Neural cell (in vitro differentiated cells): ENCODE measurements at regions not wholly inside any gene's neighbourhood (a gene's known extent, or its start where the extent isn't known, plus 50 kb on each side); places are given as distances from the start of the nearest gene placed in this dataset.

Experiments
- H2AFZ ChIP-seq: fragments of 200-600, 300-800 bp; sonication (generic), shearing (Covaris generic); 2 replicates; pipeline ENCODE4 v1.6.0; 2014; ENCODE audit warnings: low read depth, mild to moderate bottlenecking, antibody characterized with exemption, low read length, moderate library complexity
- H3F3A ChIP-seq: fragments of 200-600 bp; shearing (Covaris generic); 2 replicates; pipeline ENCODE4 v1.6.1; 2016; ENCODE audit warnings: mild to moderate bottlenecking, moderate library complexity, mixed read lengths, antibody characterized with exemption, low read length; ENCODE audit not compliant: insufficient read depth, poor library complexity, severe bottlenecking
- H3K27ac ChIP-seq: fragments of 200-600, 300-800 bp; sonication (generic), shearing (Covaris generic); 2 replicates; pipeline ENCODE4 v1.5.1; 2014; ENCODE audit warnings: mild to moderate bottlenecking, low read length, moderate library complexity
- H3K27me3 ChIP-seq: fragments of 300-800, 200-600 bp; sonication (generic), shearing (Covaris generic); 2 replicates; pipeline ENCODE4 v1.6.0; 2014; ENCODE audit warnings: mild to moderate bottlenecking, low read depth, low read length, moderate library complexity; ENCODE audit not compliant: insufficient read depth
- H3K36me3 ChIP-seq: fragments of 300-800, 200-600 bp; sonication (generic), shearing (Covaris generic); 2 replicates; pipeline ENCODE4 v1.5.1; 2014; ENCODE audit warnings: mild to moderate bottlenecking, antibody characterized with exemption, low read length, moderate library complexity; ENCODE audit not compliant: insufficient read depth
- H3K4me2 ChIP-seq: fragments of 300-800, 200-600 bp; sonication (generic), shearing (Covaris generic); 2 replicates; pipeline ENCODE4 v1.6.0; 2014; ENCODE audit warnings: mild to moderate bottlenecking, low read length
- H3K4me3 ChIP-seq: fragments of 300-800, 200-600 bp; sonication (generic), shearing (Covaris generic); 2 replicates; pipeline ENCODE4 v1.5.1; 2014; ENCODE audit warnings: mild to moderate bottlenecking, low read length, moderate library complexity
- H3K79me2 ChIP-seq: fragments of 200-600 bp; shearing (Covaris generic); replicated peaks from 2 replicates; pipeline ENCODE4 v1.6.0; 2014; ENCODE audit warnings: mild to moderate bottlenecking, low read length, moderate library complexity; ENCODE audit not compliant: insufficient read depth
- H3K9ac ChIP-seq: fragments of 300-800, 200-600 bp; sonication (generic), shearing (Covaris generic); 2 replicates; pipeline ENCODE4 v1.6.1; 2016; ENCODE audit warnings: mild to moderate bottlenecking, low read length, mixed read lengths
- H3K9me2 ChIP-seq: fragments of 200-600 bp; shearing (Covaris generic); 2 replicates; pipeline ENCODE4 v1.6.1; 2016; ENCODE audit warnings: mild to moderate bottlenecking, low read length, mixed read lengths; ENCODE audit not compliant: insufficient read depth
- H3K9me3 ChIP-seq: fragments of 200-600, 300-800 bp; sonication (generic), shearing (Covaris generic); 2 replicates; pipeline ENCODE4 v1.6.1; 2016; ENCODE audit warnings: mild to moderate bottlenecking, mixed run types, low read length, moderate library complexity, mixed read lengths
- H4K20me1 ChIP-seq: fragments of 200-600 bp; shearing (Covaris generic); 2 replicates; pipeline ENCODE4 v1.6.1; 2016; ENCODE audit warnings: mild to moderate bottlenecking, mixed run types; ENCODE audit not compliant: insufficient read depth
- EP300 ChIP-seq: fragments of 450-650 bp; conservative IDR thresholded peaks from 2 replicates; pipeline ENCODE4 v1.6.1; 2014; ENCODE audit warnings: antibody characterized with exemption, mild to moderate bottlenecking, moderate library complexity; ENCODE audit not compliant: poor library complexity, severe bottlenecking
- EZH2 ChIP-seq: fragments of 200-600, 300-800 bp; shearing (Covaris generic), sonication (generic); IDR thresholded peaks from 2 replicates; pipeline ENCODE4 v1.6.1; 2014; ENCODE audit warnings: antibody characterized with exemption, low read length, borderline replicate concordance, mild to moderate bottlenecking; ENCODE audit not compliant: insufficient read depth, poor library complexity, severe bottlenecking
- MXI1 ChIP-seq: fragments of 450-650 bp; conservative IDR thresholded peaks from 2 replicates; pipeline ENCODE4 v1.6.1; 2014; ENCODE audit warnings: antibody characterized with exemption, mild to moderate bottlenecking; ENCODE audit not compliant: poor library complexity, severe bottlenecking
- POLR2AphosphoS5 ChIP-seq: IDR thresholded peaks from 2 replicates; pipeline ENCODE4 v1.6.1; 2012
- RAD21 ChIP-seq: fragments of 450-650 bp; conservative IDR thresholded peaks from 2 replicates; pipeline ENCODE4 v1.6.1; 2014; ENCODE audit warnings: antibody characterized with exemption, mild to moderate bottlenecking, moderate library complexity
- REST ChIP-seq: IDR thresholded peaks from 2 replicates; pipeline ENCODE4 v1.6.1; 2012; ENCODE audit warnings: borderline replicate concordance
- SMC3 ChIP-seq: fragments of 450-650 bp; conservative IDR thresholded peaks from 2 replicates; pipeline ENCODE4 v1.6.1; 2014; ENCODE audit warnings: antibody characterized with exemption, mild to moderate bottlenecking, moderate library complexity; ENCODE audit not compliant: poor library complexity
- TAF1 ChIP-seq: IDR thresholded peaks from 2 replicates; pipeline ENCODE4 v1.6.1; 2012; ENCODE audit warnings: low read depth
- TF ChIP-seq, protein P1 (sequence below): fragments of 450-650 bp; IDR thresholded peaks from 2 replicates; pipeline ENCODE4 v1.5.1; 2014; ENCODE audit warnings: antibody characterized with exemption, mild to moderate bottlenecking, moderate library complexity; ENCODE audit not compliant: poor library complexity, severe bottlenecking

GRCh38 chr18:51645607-51646006 lies 448.1 kb upstream of the MEX3C start:
- no peak overlapping the region for H3K4me3 ChIP-seq
- H2AFZ ChIP-seq: no peak overlapping the region
- TF ChIP-seq POLR2AphosphoS5 (no peak), SMC3 (no peak), MXI1 (no peak), EP300 (no peak), RAD21 (no peak), EZH2 (no peak), TAF1 (no peak), REST (no peak)
- TF ChIP-seq, protein P1, sequence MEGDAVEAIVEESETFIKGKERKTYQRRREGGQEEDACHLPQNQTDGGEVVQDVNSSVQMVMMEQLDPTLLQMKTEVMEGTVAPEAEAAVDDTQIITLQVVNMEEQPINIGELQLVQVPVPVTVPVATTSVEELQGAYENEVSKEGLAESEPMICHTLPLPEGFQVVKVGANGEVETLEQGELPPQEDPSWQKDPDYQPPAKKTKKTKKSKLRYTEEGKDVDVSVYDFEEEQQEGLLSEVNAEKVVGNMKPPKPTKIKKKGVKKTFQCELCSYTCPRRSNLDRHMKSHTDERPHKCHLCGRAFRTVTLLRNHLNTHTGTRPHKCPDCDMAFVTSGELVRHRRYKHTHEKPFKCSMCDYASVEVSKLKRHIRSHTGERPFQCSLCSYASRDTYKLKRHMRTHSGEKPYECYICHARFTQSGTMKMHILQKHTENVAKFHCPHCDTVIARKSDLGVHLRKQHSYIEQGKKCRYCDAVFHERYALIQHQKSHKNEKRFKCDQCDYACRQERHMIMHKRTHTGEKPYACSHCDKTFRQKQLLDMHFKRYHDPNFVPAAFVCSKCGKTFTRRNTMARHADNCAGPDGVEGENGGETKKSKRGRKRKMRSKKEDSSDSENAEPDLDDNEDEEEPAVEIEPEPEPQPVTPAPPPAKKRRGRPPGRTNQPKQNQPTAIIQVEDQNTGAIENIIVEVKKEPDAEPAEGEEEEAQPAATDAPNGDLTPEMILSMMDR: no peak
- no peak overlapping the region for H3K9ac ChIP-seq
- H3K27me3 ChIP-seq: no peaks in the 10 kb centered on the region
- no peaks in the 10 kb centered on the region for H3K9me2 ChIP-seq
- H3F3A ChIP-seq: no peaks in the 10 kb centered on the region
- no peaks in the 10 kb centered on the region for H3K79me2 ChIP-seq
- H3K4me2 ChIP-seq: no peak overlapping the region
- H3K9me3 ChIP-seq: no peaks in the 10 kb centered on the region
- no peak overlapping the region for H3K27ac ChIP-seq
- H3K36me3 ChIP-seq: no peaks in the 10 kb centered on the region
- H4K20me1 ChIP-seq: no peaks in the 10 kb centered on the region

GRCh38 chr18:51647346-51647745 lies 449.9 kb upstream of the MEX3C start:
- H3K9me3 ChIP-seq: no peaks in the 10 kb centered on the region
- H4K20me1 ChIP-seq: no peaks in the 10 kb centered on the region
- no peaks in the 10 kb centered on the region for H3F3A ChIP-seq
- H2AFZ ChIP-seq: no peak overlapping the region
- H3K79me2 ChIP-seq: no peaks in the 10 kb centered on the region
- H3K4me3 ChIP-seq: no peak overlapping the region
- H3K27me3 ChIP-seq: no peaks in the 10 kb centered on the region
- no peak for TF ChIP-seq RAD21
- TF ChIP-seq SMC3: no peak
- TF ChIP-seq TAF1: no peak
- no peak for TF ChIP-seq EZH2
- TF ChIP-seq REST: no peak
- TF ChIP-seq MXI1: no peak
- TF ChIP-seq, protein P1: no peak
- TF ChIP-seq POLR2AphosphoS5: no peak
- TF ChIP-seq EP300: no peak
- H3K36me3 ChIP-seq: no peaks in the 10 kb centered on the region
- no peak overlapping the region for H3K4me2 ChIP-seq
- no peak overlapping the region for H3K27ac ChIP-seq
- H3K9me2 ChIP-seq: no peaks in the 10 kb centered on the region
- H3K9ac ChIP-seq: no peak overlapping the region
